ENCODE measurements at regions not wholly inside any gene's neighbourhood (a gene's known extent, or its start where the extent isn't known, plus 50 kb on each side); places are given as distances from the start of the nearest gene placed in this dataset.

DNA sequence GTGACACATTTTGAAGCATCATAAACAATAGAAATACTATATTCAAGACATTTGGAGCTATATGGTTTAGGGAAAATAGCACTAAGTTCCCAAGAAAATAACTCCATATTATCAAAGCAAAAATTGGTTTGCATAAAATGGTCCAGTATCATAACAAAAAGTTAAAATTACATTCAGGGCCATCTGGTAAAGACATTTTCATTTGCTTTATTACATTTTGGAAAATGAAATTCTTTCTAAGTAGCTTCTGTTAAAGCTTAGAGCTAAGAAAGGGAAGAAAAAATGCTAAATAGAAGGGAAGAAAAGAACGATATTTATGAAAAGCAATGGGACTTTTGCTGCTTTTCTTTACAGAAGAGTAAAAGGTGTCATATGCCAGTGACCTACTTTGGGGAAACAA lies 155.4 kb upstream of the GOT2 start:
- ATAC-seq = no peak
- no peaks in the 10 kb centered on the region for H3K36me3 ChIP-seq (replicated peaks in 1 of 2; ENCODE audit: control insufficient read depth in 1 of 2, insufficient read depth in 2 of 2, low read length in 2 of 2)
- H3K9ac ChIP-seq (ENCODE audit: insufficient read depth, low read depth, low read length) = no peak overlapping the region
- in situ Hi-C loops (cut with HindIII; ENCODE audit: extremely low pct_ligation_motif_present, low pct_unique_long_range_greater_than_20kb) = no loop called here
- no peak overlapping the region for H3K4me3 ChIP-seq (replicated peaks in 1 of 3; ENCODE audit: insufficient read depth in 1 of 3, low read depth in 2 of 3, low read length in 3 of 3)
- no peak for TF ChIP-seq ZSCAN20 (CRISPR knock-in tag; IDR thresholded peaks at IDR 0.05; ENCODE audit: borderline replicate concordance)
- TF ChIP-seq TGIF2 (CRISPR knock-in tag; IDR thresholded peaks at IDR 0.05) = no peak
- TF ChIP-seq TP53 (CRISPR knock-in tag; conservative IDR thresholded peaks at IDR 0.05) = no peak
- TF ChIP-seq, protein P1, sequence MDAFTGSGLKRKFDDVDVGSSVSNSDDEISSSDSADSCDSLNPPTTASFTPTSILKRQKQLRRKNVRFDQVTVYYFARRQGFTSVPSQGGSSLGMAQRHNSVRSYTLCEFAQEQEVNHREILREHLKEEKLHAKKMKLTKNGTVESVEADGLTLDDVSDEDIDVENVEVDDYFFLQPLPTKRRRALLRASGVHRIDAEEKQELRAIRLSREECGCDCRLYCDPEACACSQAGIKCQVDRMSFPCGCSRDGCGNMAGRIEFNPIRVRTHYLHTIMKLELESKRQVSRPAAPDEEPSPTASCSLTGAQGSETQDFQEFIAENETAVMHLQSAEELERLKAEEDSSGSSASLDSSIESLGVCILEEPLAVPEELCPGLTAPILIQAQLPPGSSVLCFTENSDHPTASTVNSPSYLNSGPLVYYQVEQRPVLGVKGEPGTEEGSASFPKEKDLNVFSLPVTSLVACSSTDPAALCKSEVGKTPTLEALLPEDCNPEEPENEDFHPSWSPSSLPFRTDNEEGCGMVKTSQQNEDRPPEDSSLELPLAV (CRISPR knock-in tag; conservative IDR thresholded peaks at IDR 0.05; ENCODE audit: low read depth) = no peak
- TF ChIP-seq ZNF180 (CRISPR knock-in tag; IDR thresholded peaks at IDR 0.05; ENCODE audit: borderline replicate concordance, low read depth) = no peak
- no peak for TF ChIP-seq TBL1XR1 (IDR thresholded peaks at IDR 0.05; ENCODE audit: borderline replicate concordance, low read length, partially characterized antibody)
- TF ChIP-seq SRY (CRISPR knock-in tag; IDR thresholded peaks at IDR 0.05) = no peak
- no peak for TF ChIP-seq ZNF678 (CRISPR knock-in tag; IDR thresholded peaks at IDR 0.05)
- no peak for TF ChIP-seq ZNF225 (CRISPR knock-in tag; IDR thresholded peaks at IDR 0.05)
- TF ChIP-seq ARHGAP35 (CRISPR knock-in tag; IDR thresholded peaks at IDR 0.05; ENCODE audit: borderline replicate concordance) = no peak
- no peak for TF ChIP-seq ZFP1 (CRISPR knock-in tag; IDR thresholded peaks at IDR 0.05)
- TF ChIP-seq HDAC1 (CRISPR knock-in tag; IDR thresholded peaks at IDR 0.05) = no peak
- TF ChIP-seq ZMYM2 (CRISPR knock-in tag; IDR thresholded peaks at IDR 0.05) = no peak
- TF ChIP-seq DNMT3B (CRISPR knock-in tag; conservative IDR thresholded peaks at IDR 0.05) = no peak
- TF ChIP-seq ZNF326 (CRISPR knock-in tag; IDR thresholded peaks at IDR 0.05; ENCODE audit: borderline replicate concordance) = no peak
- no peak for TF ChIP-seq POLR2AphosphoS5 (IDR thresholded peaks at IDR 0.05; ENCODE audit: low read depth, low read length)
- TF ChIP-seq, protein P2, sequence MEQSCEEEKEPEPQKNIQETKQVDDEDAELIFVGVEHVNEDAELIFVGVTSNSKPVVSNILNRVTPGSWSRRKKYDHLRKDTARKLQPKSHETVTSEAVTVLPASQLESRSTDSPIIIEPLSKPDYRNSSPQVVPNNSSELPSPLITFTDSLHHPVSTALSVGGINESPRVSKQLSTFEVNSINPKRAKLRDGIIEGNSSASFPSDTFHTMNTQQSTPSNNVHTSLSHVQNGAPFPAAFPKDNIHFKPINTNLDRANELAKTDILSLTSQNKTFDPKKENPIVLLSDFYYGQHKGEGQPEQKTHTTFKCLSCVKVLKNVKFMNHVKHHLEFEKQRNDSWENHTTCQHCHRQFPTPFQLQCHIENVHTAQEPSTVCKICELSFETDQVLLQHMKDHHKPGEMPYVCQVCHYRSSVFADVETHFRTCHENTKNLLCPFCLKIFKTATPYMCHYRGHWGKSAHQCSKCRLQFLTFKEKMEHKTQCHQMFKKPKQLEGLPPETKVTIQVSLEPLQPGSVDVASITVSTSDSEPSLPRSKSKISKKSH (CRISPR knock-in tag; IDR thresholded peaks at IDR 0.05; ENCODE audit: borderline replicate concordance) = no peak
- H3K4me1 ChIP-seq (ENCODE audit: insufficient read depth, low read length) = no peaks in the 10 kb centered on the region
- no peak overlapping the region for H3K27ac ChIP-seq (ENCODE audit: extremely low read length, insufficient read depth, low read length)
- BruUV-seq (replicated peaks) = no TSS peak
- no peak overlapping the region for H3K4me2 ChIP-seq (ENCODE audit: low read depth, low read length)
- 0% methylated on average over 1 of the region's 1 CpG for WGBS (ENCODE audit: low lambda C conversion rate)
- CTCF ChIA-PET (ENCODE audit: low intra/inter-chr PET ratio, low total read pairs) = no interaction called here
- intact Hi-C loops (cut with micrococcal nuclease; ENCODE audit: unreplicated experiment) = no loop called here
- H4K20me1 ChIP-seq (ENCODE audit: insufficient read depth, low read length) = no peaks in the 10 kb centered on the region
- no peak for FAIRE-seq
- no peak overlapping the region for H2AFZ ChIP-seq (ENCODE audit: low read length)
- no peaks in the 10 kb centered on the region for H3K79me2 ChIP-seq (ENCODE audit: insufficient read depth, low read length)
- POLR2A ChIA-PET = no interaction called here
- no peak for DNase-seq (ENCODE audit: low spot score)
- no peaks in the 10 kb centered on the region for H3K27me3 ChIP-seq (ENCODE audit: control insufficient read depth in 1 of 2, insufficient read depth in 2 of 2, low read length in 2 of 2)
- no peaks in the 10 kb centered on the region for H3K9me3 ChIP-seq (ENCODE audit: low read length)

Data from HepG2 (cell line).